T-helper 1 cell (primary cell): ENCODE measurements at regions not wholly inside any gene's neighbourhood (a gene's known extent, or its start where the extent isn't known, plus 50 kb on each side); places are given as distances from the start of the nearest gene placed in this dataset.

ENCODE experiments used
- DNase-seq, 5 donors: peaks; one replicate each; pipeline ENCODE4 v3.0.0-alpha.2; 2012 to 2020

DNA sequence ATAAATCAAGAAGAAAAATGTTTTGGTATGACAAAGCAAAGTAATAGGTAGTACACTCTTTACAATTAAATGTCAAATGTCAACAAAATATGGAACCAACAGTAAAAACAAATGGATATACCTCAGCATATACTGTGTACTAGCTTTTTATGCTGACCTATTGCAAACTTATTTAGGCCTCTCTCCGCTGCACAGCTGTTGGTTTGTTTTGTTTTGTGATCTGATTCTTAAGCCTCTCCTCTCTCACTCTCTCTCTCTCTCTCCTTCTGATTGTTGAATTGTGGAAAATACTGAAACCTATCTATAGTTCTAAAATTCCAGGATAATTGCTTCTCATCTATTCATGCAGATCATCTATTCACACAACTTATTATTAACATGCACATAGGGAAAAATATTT is 154.9 kb upstream of the ARHGAP28 start:
- DNase-seq: no peak

DNA sequence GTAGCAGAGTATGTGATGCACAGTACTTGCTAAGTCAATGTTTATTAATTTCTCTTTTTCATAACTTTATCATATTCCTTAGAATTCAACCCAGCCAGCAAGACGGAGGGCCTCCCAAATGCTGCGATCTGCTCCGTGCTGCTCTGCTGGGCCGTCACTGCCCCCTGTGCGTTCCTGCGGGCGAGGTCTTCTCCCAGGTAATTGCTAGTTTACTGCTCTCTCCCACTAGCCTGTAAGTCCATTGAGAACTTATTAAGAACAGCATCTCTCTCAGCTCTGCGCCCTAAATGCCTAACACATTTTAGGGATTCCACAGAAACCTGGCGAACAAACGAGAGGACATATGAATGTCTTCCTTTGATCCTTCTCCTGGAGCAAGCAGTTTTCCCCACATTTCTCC is 153.6 kb upstream of the ARHGAP28 start:
- no peak for DNase-seq

DNA sequence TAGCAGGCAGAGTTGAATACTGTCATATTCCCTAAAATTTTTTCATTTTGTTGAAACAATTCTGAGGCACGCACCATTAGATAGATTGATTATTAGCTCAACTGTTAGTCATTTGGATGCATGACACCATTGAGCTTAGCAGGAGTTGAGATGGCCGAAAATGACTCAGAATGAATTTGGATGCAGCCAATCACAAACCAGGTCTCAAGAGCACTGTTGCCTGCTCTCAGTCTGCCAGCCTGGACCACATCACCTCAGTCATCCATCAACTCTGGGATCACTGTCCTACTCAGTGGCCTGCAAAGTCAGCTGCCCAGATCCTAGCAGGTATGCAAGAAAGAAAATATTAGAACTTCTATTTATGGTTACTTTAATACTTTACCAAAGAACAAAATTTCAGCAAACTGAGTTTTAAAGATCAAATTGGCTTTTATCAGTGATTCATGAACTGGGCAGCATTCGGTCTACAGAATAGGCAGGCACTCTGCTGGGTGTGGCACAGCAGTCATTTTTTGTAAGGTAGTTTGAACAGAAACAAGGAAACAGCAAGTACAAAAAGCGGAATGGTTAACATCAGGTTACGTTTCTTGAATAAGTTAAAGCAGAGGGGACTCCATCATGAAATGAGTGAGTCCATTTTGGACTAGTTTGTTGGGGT is 152.7 kb upstream of the ARHGAP28 start:
- DNase-seq: no peak

DNA sequence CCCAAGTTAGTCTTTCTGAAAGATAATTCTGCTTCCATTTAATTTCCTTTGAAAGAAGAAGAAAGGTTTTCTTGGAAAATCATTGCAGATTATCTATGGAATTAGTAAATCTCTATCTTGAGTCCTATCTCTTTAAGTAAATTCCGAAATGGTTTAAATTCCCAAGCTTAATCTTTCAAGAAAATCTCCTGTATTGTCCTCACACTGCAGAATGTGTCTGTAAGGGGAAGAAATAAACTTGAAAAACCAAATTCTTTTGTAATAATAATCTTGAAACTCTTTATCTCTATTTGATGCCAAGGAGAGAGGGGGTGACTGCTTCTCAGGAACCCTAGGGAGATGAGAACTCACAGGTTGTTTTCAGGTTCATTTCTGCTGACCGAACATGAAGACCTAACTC is 150.8 kb upstream of the ARHGAP28 start:
- DNase-seq: no peak

DNA sequence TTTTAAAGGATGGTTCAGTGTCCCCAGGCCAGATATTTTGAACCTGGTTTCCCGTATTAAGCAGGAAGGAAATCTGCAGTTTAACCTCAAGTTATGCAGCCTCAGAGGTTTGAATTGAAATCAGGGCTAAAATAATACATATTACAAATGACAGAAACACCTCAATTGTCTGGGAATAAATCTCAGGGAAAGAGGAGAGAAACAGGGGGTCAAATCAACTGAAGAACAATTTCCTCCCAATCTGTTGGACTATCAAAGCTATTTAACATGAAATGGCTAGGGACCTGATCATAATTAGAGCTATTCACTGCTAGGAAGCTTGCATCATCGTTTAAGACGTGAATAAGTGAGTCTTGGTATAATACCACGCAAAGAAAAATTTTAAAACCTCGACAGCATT is 150.0 kb upstream of the ARHGAP28 start:
- DNase-seq: no peak

DNA sequence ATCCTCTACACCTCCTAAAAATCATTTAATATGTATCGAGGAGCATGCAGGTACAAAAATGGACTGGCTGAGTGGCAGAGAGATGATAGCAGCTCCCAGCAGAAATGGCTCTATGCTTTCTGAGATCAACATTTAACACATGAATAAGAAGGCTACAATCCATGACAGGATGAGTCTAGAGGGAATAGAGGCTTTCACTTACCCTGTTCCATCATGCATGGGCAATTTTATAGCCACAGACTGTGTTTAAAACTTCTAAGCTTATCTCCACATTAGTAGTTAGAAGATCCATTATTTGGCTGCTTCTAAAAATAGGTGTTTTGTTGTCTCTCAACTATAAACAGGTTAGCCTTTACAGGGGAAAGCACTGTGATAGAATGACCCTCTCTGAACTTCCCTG is 149.1 kb upstream of the ARHGAP28 start:
- no peak for DNase-seq

DNA sequence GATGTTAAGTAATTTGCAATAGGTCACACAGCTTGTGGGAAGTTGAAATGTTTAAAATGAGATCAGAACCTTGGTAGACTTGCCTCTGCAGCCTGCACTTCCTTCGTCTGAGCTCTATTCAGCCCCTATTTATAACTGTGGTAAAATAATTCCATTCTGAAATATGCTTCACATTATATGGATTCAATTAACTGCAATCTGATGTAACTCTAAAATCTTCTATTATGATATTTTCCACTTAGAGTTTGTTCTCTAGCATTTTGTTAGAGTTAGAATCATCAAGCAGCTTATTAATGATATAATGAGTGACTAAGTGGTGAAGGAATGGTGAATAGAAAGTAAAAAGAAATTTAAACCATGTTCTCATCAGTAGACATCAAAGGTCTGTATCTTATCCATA is 139.6 kb upstream of the ARHGAP28 start:
- DNase-seq: no peak

DNA sequence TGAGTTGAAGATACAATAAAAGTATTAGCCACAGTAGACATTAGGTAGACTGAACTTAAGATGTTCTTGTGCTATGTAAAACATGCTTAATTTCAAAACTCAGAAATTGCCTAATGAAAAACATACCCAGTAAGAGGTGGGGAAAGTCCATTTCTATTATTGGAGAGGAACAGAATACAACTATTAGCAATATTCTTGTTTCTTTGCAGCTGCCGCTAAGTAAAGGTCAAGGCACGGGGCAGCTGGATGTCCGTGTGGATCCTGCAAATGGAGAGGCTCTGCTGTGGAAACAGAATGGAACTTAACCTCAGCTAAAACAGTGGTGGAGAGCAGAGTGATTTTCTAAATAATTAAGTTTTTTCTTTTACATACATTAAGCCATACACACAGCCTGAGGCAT is 139.2 kb upstream of the ARHGAP28 start:
- no peak for DNase-seq

DNA sequence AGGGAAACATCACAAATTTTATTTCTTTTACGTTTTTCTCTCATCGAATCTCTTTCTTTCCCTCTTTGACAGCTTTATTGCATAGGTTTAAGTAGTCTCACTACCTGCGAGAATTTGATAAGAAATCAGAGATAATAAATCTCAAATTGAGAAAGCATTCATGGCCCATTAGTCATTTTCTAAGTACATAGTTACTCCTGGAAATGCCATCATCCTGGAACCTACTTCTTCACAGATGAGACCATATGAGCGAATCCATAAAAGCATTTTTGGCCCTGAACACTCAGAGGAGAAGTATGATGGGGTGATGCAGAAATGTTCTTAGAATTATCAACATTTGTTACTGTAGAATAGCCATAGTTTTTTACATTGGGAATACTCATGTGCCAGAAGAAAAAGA is 138.0 kb upstream of the ARHGAP28 start:
- no peak for DNase-seq

DNA sequence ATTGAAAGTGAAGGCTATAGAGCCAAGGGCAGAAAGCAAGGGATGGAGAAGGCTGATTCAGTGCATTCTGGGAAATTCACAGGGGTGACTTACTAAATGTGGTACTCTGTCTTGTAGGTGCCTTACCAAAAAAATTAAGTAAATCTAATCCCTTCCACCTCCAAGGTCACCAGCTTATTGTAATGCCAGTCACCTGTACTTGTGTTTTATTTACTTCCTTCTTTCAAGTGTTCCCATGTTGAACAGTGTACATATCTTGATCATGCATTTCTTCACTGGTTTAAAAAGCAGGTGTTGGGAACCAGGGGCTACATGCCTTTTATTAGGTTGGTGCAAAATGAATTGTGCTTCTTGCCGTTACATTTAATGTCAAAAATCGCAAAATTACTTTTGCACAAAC is 137.0 kb upstream of the ARHGAP28 start:
- no peak for DNase-seq

DNA sequence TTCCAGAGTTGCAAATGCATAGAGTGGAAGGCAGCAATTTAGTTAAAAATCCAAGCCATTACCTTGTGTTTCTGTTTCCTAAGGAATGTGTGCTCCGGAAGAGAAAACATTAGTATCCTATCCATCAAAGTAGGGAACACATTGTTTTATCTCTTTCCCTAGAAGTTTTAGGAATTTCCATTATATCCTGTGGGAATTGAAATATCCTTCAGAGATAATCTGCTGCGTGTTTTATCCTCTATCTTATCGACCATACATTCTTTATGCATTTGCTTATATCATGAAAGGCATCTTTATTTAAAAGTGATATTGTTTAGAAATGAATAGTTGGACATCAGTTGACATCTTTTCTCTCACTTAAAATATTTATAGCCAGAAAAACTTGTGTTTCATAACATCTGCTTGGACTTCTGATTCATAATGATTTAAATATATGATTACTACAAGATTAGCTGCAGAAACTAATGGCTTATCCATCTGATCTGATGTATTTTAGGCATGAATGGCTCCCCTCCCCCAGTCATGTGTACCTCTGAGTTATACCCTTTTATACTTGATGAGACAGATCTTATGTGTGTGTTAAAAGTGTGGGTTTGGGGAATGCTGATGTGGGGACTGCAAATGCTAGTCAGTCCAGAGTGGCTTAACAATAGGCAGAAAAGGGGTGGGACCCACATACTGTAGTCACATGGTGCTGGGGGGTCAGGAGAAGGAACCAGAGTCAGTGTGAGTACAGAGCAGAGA is 136.2 kb upstream of the ARHGAP28 start:
- no peak for DNase-seq

DNA sequence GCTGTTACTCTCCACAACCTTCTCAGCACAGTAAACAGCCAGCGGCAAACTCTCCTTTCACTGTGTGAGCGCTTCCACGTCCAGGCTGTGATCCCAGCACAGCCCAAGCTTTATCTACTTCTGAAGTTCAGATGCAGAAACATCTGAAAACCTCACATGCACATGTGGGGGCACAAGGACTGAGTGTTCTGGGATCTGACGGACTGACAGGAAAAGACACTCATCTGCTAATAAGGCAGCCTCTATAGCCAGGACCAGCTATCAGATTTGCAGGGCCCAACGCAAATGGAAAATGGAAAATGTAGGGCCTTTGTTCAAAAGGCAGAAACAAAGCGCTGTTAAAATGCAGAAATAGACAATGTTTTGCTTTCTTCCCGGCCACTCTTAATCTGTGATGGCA is 133.8 kb upstream of the ARHGAP28 start:
- no peak for DNase-seq

DNA sequence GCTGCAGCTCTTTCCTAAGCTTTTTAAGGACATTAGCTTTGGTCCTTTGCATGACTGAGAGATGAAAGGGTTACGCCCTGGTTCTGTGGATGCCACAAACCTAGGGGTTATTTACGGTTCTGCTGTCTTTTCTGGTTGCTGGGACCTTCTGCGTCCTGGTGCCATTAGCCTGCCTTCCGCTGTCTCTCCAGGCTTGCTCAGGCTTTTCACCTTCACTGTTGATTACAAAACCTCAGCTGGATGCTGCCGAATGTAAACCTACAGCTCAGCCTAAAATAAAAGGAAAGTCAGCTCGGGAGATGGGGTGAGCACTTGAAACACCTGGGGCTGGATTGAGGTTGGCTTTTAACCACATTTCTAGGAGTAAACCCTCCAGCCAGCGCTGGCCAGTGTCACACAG is 130.9 kb upstream of the ARHGAP28 start:
- no peak for DNase-seq

DNA sequence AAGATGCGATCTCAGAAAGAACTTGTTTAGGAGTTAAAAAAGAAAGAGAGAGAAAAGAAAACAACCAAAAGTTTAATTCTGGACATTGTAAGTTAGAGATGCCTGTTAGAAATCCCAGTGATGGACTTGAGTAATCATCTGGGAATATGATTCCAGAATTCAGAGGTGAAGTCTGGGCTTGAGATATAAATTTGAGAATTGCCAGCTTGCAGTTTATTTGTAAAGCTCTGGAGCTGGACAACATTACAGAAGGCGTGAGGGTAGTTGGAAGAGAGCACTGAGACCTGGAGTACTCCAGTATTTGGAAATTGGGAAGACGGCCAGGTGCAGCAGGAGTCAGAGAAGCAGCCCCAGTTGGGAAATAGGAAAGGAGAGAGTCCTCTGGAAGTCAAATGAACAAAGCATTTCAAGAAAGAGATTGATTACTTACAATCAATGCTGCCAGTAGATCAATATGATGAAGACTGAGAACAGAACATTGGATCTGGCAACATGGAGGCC is 128.8 kb upstream of the ARHGAP28 start:
- DNase-seq: no peak

DNA sequence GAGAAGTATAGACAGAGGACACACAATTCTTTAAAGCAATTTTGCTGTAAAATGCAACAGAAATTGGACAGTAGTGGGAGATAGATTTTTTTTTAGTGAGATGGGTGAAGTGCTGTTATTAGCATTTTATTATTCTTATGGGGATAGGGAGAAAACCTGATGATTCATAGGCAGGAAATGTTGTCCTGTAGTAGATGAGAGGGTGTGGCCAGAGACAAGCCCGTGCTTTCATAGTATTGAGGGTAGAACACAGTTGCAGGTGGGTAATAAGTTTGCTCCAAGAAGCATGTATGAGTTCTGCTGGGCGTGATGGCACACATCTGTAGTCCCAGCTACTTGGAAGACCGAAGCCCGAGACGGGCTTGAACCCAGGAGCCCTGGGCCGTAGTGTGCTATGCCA is 128.3 kb upstream of the ARHGAP28 start:
- no peak for DNase-seq

DNA sequence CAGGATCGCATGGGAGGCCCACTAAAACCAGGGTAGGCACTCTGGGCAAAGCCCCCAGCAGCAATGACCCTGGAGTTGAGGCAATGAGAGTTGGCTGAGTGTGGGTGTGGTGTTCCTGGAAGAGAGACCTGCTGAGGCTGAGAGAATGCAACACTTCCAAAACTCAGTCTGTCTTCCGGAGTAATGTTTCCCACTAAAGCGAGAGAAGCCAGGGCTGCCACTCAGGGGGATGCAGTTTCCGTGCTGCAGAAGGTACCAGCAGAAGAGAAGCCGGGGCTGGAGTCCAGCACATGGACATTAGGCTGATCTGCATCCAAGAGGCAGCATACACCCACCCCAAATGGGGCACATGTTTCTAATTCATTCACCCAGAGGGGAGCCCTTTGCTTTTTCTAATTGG is 127.2 kb upstream of the ARHGAP28 start:
- no peak for DNase-seq

DNA sequence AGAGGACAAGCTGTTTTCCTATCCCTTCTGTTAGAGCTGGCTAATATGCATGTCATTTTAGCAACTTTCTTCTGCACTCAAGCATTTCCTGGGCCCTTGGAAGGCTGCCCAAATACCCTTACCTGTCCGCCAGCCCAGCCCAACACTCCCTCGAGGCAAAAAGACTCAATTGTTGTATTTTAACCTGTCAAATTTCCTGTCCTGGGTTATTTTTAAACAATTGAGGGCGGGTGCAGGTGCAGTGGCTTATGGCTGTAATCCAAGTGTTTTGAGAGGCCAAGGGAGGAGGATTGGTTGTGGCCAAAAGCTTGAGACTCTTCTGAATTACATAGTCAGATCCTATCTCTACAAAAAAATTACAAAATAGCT is 125.0 kb upstream of the ARHGAP28 start:
- DNase-seq: no peak

DNA sequence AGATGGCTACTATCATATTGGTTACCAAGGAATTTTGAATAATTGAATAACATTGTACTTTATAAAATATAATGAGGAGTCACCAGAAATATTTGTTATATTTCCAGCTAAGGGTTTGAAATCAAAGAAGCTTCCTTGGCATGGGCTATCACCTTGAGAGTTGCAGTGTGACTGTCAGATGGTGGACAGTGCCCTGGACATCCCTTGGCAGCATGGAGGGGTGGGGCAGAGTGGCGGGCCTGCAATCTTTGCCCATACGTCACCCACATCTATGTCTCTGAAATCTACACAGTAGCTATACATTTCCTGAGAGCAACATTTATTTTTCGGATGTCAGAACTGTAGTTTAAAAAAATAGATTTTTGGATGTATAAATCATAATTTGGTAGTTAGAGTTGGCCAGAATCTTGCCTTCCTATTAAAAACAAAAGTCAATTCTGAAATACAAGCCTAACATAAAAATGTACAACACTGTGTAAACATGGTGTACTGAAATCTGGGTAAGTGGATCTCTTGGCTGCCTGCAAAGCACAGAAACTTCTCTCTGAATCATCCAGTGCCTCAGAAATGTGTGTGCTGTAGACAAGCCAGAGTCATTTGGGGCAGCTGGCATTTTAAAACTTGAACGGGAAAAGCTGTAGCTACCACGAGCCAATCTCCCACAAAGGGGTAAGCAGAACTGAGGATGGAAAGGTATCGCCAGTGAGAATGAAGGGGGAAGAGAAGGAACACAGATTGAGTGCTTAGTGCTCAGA is 124.2 kb upstream of the ARHGAP28 start:
- DNase-seq: no peak

DNA sequence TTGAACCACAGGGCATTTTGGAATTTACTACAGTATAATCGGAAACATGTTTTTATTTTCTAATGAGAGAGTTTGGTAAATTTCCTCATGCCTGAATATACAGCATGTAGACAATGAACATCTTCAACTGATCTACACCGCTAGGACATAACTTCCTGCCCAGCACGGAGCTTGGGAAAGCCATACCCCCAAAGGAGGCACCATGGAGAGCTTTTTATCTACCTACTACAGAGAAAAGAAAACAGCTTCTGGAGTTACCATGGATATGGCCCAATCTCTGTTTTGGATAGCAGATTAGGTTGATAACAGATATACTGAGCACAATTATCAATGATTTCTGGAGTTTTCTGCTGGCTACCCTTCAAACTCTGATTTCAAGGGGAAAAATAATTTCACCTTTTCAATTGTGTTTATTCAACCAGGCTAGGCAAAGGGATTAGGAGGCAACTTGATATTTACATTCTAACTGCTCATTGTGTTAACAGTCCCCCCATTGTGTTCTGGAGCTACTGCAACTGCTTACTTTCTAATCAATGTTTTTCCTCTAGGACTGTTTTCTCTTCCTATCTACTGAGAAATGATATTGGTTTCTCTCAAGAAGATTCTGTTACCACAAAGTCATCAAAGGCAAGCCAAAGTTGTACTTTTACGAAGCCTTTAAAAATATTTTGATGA is 123.0 kb upstream of the ARHGAP28 start:
- DNase-seq: no peak

DNA sequence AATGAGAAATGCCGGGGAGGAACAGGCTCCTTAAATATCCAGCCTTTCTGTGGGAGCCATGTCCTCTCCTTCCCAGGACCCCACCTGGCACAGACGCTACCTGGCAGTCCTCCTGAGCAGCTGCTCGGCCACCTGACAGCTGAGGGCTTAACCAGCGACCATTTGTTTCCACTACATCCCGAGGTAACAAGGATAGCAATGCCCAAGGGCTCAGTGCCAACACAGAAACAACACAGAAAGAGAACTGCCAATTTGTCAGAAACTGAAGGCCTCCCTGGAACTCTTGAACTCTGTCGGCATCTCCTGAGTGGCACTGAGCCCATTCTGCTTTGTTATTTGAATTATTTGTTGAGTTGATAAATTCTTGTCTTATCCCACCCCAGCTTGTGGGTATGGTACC is 122.2 kb upstream of the ARHGAP28 start:
- DNase-seq: no peak

DNA sequence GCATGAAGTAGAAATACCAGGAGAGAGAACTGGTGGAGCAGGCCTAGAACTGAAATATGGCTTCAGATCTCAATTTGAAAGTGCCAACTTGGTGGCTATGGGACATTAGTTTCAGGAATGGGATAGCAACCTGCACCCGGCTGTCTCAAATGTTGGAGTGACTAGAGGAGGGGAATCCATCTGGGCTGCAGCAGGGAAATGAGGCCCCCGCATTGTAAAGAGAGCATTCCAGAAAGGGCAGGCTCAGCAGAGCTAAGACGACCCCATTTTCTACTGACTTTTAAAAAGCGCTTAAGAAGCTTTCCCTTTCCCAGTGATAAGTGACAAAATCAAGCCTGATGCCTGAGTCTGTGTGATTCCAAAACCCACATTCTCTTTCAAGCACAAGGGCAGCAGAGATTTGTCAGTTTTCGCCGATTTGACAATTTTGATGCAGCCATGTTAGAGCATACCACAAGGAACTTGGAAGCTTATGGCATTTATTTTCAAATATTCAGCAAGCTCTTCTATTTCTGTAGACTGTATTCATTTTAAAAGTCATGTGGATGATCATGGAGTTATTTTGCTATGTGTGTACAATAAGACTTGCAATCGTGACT is 119.8 kb upstream of the ARHGAP28 start:
- no peak for DNase-seq

DNA sequence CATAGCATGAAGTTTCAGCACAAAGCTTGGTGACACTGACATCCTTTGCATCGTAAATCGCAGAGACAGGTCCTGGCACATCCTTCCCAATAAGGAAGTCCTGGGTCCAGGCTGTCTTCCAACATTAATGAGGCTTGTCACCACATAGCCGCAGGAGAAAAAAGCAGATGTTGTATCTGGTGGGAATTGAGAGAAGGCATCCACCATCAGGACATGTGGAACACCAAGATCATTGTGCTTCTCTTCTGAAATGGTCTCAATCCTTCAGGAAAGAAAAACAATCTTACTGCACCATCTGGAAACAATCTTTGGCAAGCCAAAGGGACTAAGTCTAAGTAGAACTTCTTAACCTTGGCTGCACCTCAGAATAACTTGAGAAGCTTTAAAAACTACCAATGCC is 119.0 kb upstream of the ARHGAP28 start:
- no peak for DNase-seq

DNA sequence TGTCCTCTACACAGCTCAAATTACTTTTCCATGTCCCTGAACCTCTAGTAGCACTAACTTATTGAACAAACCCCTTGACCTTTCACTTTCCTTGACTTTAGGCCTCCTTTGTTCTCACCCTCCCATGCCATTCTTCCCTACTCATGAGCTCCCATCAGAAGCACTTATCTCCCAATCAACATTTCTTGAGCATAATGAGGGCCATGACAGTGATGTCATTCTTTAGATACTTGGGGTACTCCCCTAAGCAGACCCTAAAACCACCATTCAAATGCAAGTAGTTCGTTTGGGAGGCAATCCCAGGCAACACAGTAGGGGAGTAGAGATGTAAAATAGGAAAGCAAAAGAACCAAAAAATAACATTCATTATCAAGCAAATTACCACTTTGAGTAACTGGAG is 115.9 kb upstream of the ARHGAP28 start:
- DNase-seq: no peak
